Gastrocnemius medialis (tissue), 4 donors: ENCODE measurements at regions not wholly inside any gene's neighbourhood (a gene's known extent, or its start where the extent isn't known, plus 50 kb on each side); places are given as distances from the start of the nearest gene placed in this dataset.

ENCODE experiments used
- ATAC-seq, 2 donors: fragments of 150-250 bp; one replicate each; pipeline ENCODE4 v1.9.1; 2016
- DNase-seq, 2 donors: peaks; one replicate each; pipeline ENCODE4 v3.0.0-alpha.2; 2019
- H3K27ac ChIP-seq, 4 donors: fragments of 200-600 bp; sonication (generic); 1 replicate in 1 of 4; 2 replicates in 3 of 4; pipeline ENCODE4 v1.5.1; 2016 to 2018; ENCODE audit warnings: mild to moderate bottlenecking in 2 of 4, moderate library complexity in 1 of 4
- H3K27me3 ChIP-seq, 3 donors: fragments of 200-600 bp; sonication (generic) in 2 of 3; 1 replicate in 1 of 3; 2 replicates in 2 of 3; pipeline versions ENCODE4 v1.5.1 to v1.6.0; 2016 to 2019; ENCODE audit warnings: mild to moderate bottlenecking in 1 of 3, moderate library complexity in 1 of 3
- H3K36me3 ChIP-seq, 2 donors: fragments of 200-600 bp; sonication (generic) in 1 of 2; one replicate each; pipeline ENCODE4 v1.5.1; 2017 to 2018
- H3K4me1 ChIP-seq, 2 donors: fragments of 200-600 bp; sonication (generic) in 1 of 2; one replicate each; pipeline ENCODE4 v1.5.1; 2016 to 2017; ENCODE audit warnings: mild to moderate bottlenecking in 2 of 2
- H3K4me3 ChIP-seq, 4 donors: fragments of 200-600 bp; sonication (generic) in 3 of 4; 1 replicate in 1 of 4; 2 replicates in 3 of 4; pipeline ENCODE4 v1.5.1; 2016 to 2019; ENCODE audit warnings: mild to moderate bottlenecking in 2 of 4
- H3K9me3 ChIP-seq, 3 donors: fragments of 200-600 bp; sonication (generic) in 2 of 3; 1 replicate in 1 of 3; 2 replicates in 2 of 3; pipeline ENCODE4 v1.5.1; 2016 to 2019
- CTCF ChIP-seq, 5 experiments: fragments of 450-650 bp in 3 of 5; fragments of 200-600 bp in 2 of 5; sonication (generic) in 2 of 5; IDR thresholded peaks in 4 of 5; conservative IDR thresholded peaks in 1 of 5; 1 replicate in 4 of 5; 2 replicates in 1 of 5; pipeline ENCODE4 v1.5.1; 2016 to 2019; ENCODE audit warnings: antibody characterized with exemption in 5 of 5, mild to moderate bottlenecking in 3 of 5, moderate library complexity in 3 of 5
- POLR2A ChIP-seq, 2 donors: fragments of 450-650 bp; IDR thresholded peaks; one replicate each; pipeline ENCODE4 v1.6.1; 2017; ENCODE audit warnings: antibody characterized with exemption in 2 of 2, mild to moderate bottlenecking in 2 of 2, moderate library complexity in 2 of 2
- in situ Hi-C, 4 donors: fragments of 200-750 bp; cut with MboI; loops; one replicate each; pipeline versions ENCODE4 v1.15.0 to v1.8.0; 2017; ENCODE audit warnings: low sequenced_read_pairs in 4 of 4
- intact Hi-C: fragments of 100-400 bp; cut with DNase I; formaldehyde crosslinking; loops from one replicate; pipeline ENCODE4 v1.15.1; 2023; ENCODE audit warnings: low total_unique reads

DNA sequence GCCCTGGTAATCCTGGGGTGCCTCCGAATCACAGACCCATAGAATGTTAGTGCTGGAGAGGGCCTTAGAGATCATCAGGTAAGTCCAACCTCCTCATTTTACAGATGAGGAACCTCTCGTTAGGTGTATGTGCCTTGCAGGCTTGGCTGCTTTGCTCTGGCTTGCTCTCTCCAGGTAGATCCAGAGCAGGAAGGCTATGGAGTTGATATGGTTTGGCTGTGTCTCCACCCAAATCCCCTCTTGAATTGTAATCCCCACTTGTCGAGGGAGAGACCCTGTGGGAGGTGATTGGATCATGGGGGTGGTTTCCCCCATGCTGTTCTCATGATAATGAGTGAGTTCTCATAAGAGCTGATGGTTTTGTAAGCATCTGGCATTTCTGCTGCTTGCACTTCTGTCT, 186.0 kb upstream of the PLXNA2 start:
- in situ Hi-C loops: no loop called here
- H3K36me3 ChIP-seq: no peaks in the 10 kb centered on the region
- intact Hi-C loops: no loop called here
- no peaks in the 10 kb centered on the region for H3K4me1 ChIP-seq
- no peak for ATAC-seq
- no peak for TF ChIP-seq CTCF (IDR thresholded peaks at IDR 0.05 in 4 of 5, conservative IDR thresholded peaks at IDR 0.05 in 1 of 5)
- TF ChIP-seq POLR2A (IDR thresholded peaks at IDR 0.05): no peak
- H3K4me3 ChIP-seq: no peak overlapping the region
- no peaks in the 10 kb centered on the region for H3K9me3 ChIP-seq
- H3K27ac ChIP-seq: no peak overlapping the region
- no peak for DNase-seq
- H3K27me3 ChIP-seq: no peaks in the 10 kb centered on the region

DNA sequence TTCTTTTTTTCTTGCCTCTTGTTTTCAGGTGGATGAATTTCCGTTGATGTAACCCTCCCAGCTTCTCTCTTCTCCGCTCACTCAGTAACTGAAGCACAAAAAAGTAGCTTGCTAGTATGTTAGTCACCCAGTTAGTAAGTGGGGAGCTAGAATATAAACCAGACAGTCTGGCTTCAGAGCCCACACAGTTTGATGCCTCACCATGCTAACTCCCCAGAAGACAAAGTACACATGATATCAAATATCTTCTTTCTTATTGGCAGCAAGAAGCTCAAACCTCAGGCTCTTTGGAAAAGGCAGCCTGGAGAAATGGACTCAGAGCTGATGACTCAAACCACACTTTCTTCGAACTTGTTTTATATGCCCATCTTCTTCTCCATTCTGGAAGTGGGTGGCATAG, 187.5 kb upstream of the PLXNA2 start:
- H3K4me1 ChIP-seq: no peaks in the 10 kb centered on the region
- no peak for ATAC-seq
- no peak overlapping the region for H3K4me3 ChIP-seq
- intact Hi-C loops: no loop called here
- DNase-seq: no peak
- H3K9me3 ChIP-seq: no peaks in the 10 kb centered on the region
- in situ Hi-C loops: no loop called here
- H3K27me3 ChIP-seq: no peaks in the 10 kb centered on the region
- no peak for TF ChIP-seq POLR2A (IDR thresholded peaks at IDR 0.05)
- TF ChIP-seq CTCF (IDR thresholded peaks at IDR 0.05 in 4 of 5, conservative IDR thresholded peaks at IDR 0.05 in 1 of 5): no peak
- no peak overlapping the region for H3K27ac ChIP-seq
- no peaks in the 10 kb centered on the region for H3K36me3 ChIP-seq

DNA sequence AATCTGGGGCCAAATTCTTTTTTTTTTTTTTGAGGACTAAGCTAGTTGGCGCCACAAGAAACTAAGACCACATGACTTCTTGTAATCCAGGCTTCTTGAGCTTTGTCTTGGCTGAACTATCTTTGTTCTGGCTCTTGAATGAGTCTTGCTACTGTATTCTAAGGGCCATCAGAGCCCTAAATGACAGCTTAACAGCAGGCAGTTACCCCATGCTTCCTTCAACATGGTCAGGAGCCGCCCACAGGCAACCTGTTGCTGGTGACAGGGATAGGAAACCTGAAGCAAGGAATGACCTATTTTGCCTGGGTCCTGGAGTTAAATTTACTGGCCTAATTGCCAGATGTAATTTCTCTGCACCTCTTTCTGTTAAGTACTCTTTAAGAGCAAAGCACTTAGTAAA, 188.2 kb upstream of the PLXNA2 start:
- Histone ChIP-seq H3K4me3 (no peak overlapping the region), H3K27ac (no peak overlapping the region), H3K36me3 (no peaks in the 10 kb centered on the region), H3K4me1 (no peaks in the 10 kb centered on the region), H3K27me3 (no peaks in the 10 kb centered on the region), H3K9me3 (no peaks in the 10 kb centered on the region)
- DNase-seq (no peak), ATAC-seq (no peak)
- in situ Hi-C loops (no loop called here), intact Hi-C loops (no loop called here)
- TF ChIP-seq CTCF (IDR thresholded peaks at IDR 0.05 in 4 of 5, conservative IDR thresholded peaks at IDR 0.05 in 1 of 5): no peak
- no peak for TF ChIP-seq POLR2A (IDR thresholded peaks at IDR 0.05)

GRCh38 chr1:208433086-208433485, 188.9 kb upstream of the PLXNA2 start:
- no peak for TF ChIP-seq CTCF (IDR thresholded peaks at IDR 0.05 in 4 of 5, conservative IDR thresholded peaks at IDR 0.05 in 1 of 5)
- no peak for TF ChIP-seq POLR2A (IDR thresholded peaks at IDR 0.05)
- intact Hi-C loops: no loop called here
- Histone ChIP-seq H3K27ac (no peak overlapping the region), H3K4me3 (no peak overlapping the region), H3K36me3 (no peaks in the 10 kb centered on the region), H3K27me3 (no peaks in the 10 kb centered on the region), H3K9me3 (no peaks in the 10 kb centered on the region), H3K4me1 (no peaks in the 10 kb centered on the region)
- DNase-seq: no peak
- no peak for ATAC-seq
- in situ Hi-C loops: no loop called here

- no peaks in the 10 kb centered on the region for H3K9me3 ChIP-seq
- intact Hi-C loops: no loop called here
- no peaks in the 10 kb centered on the region for H3K36me3 ChIP-seq
- no peaks in the 10 kb centered on the region for H3K4me1 ChIP-seq
- in situ Hi-C loops: no loop called here
- H3K4me3 ChIP-seq: no peak overlapping the region
- H3K27ac ChIP-seq: no peak overlapping the region
- ATAC-seq (no peak), DNase-seq (no peak)
- no peaks in the 10 kb centered on the region for H3K27me3 ChIP-seq
- no peak for TF ChIP-seq CTCF (IDR thresholded peaks at IDR 0.05 in 4 of 5, conservative IDR thresholded peaks at IDR 0.05 in 1 of 5)
- TF ChIP-seq POLR2A (IDR thresholded peaks at IDR 0.05): no peak
Observed at GRCh38 chr1:208433971-208434370, 189.8 kb upstream of the PLXNA2 start.
